ENCODE measurements at regions not wholly inside any gene's neighbourhood (a gene's known extent, or its start where the extent isn't known, plus 50 kb on each side); places are given as distances from the start of the nearest gene placed in this dataset.

- no peak overlapping the region for H3K4me3 ChIP-seq (ENCODE audit: low read depth, low read length)
- no peaks in the 10 kb centered on the region for H3K27me3 ChIP-seq (ENCODE audit: control insufficient read depth, insufficient read depth, low read length)
- peaks cover 0 to 4% (median 0%) of the 10 kb centered on the region in 7 donors for H3K9me3 Mint-ChIP-seq
- ATAC-seq (ENCODE audit: low read depth in 2 of 2), result no peak
- H3K4me3 Mint-ChIP-seq, result no peak overlapping the region
- H3K27ac ChIP-seq (ENCODE audit: insufficient read depth, low read length, poor library complexity, severe bottlenecking), result no peak overlapping the region
- H3K4me1 Mint-ChIP-seq, result no peaks in the 10 kb centered on the region
- no peaks in the 10 kb centered on the region for H3K27me3 Mint-ChIP-seq
- H3K36me3 Mint-ChIP-seq, result no peaks in the 10 kb centered on the region
- no peaks in the 10 kb centered on the region for H3K36me3 ChIP-seq (ENCODE audit: control insufficient read depth, insufficient read depth, low read length)
- H3K27ac Mint-ChIP-seq, result no peak overlapping the region
- no peaks in the 10 kb centered on the region for H3K4me1 ChIP-seq (ENCODE audit: control insufficient read depth, insufficient read depth, low read length, poor library complexity, severe bottlenecking)
- no peaks in the 10 kb centered on the region for H3K9me3 ChIP-seq (ENCODE audit: control insufficient read depth in 2 of 2, low read length in 2 of 2)
- DNase-seq, result no peak
Observed at GRCh38 chr3:86793786-86794185, 197.2 kb downstream of the VGLL3 start.

GRCh38 chr3:86792316-86792715 is 198.6 kb downstream of the VGLL3 start:
- H3K27me3 ChIP-seq (ENCODE audit: control insufficient read depth, insufficient read depth, low read length), result no peaks in the 10 kb centered on the region
- no peak for DNase-seq
- no peaks in the 10 kb centered on the region for H3K4me1 ChIP-seq (ENCODE audit: control insufficient read depth, insufficient read depth, low read length, poor library complexity, severe bottlenecking)
- Mint-ChIP-seq H3K9me3 (peaks cover 0 to 4% (median 0%) of the 10 kb centered on the region in 7 donors), H3K4me3 (no peak overlapping the region), H3K4me1 (no peaks in the 10 kb centered on the region), H3K27me3 (no peaks in the 10 kb centered on the region), H3K36me3 (no peaks in the 10 kb centered on the region), H3K27ac (no peak overlapping the region)
- ATAC-seq (ENCODE audit: low read depth in 2 of 2), result no peak
- H3K27ac ChIP-seq (ENCODE audit: insufficient read depth, low read length, poor library complexity, severe bottlenecking), result no peak overlapping the region
- no peak overlapping the region for H3K4me3 ChIP-seq (ENCODE audit: low read depth, low read length)
- H3K9me3 ChIP-seq (ENCODE audit: control insufficient read depth in 2 of 2, low read length in 2 of 2), result no peaks in the 10 kb centered on the region
- H3K36me3 ChIP-seq (ENCODE audit: control insufficient read depth, insufficient read depth, low read length), result no peaks in the 10 kb centered on the region

DNA sequence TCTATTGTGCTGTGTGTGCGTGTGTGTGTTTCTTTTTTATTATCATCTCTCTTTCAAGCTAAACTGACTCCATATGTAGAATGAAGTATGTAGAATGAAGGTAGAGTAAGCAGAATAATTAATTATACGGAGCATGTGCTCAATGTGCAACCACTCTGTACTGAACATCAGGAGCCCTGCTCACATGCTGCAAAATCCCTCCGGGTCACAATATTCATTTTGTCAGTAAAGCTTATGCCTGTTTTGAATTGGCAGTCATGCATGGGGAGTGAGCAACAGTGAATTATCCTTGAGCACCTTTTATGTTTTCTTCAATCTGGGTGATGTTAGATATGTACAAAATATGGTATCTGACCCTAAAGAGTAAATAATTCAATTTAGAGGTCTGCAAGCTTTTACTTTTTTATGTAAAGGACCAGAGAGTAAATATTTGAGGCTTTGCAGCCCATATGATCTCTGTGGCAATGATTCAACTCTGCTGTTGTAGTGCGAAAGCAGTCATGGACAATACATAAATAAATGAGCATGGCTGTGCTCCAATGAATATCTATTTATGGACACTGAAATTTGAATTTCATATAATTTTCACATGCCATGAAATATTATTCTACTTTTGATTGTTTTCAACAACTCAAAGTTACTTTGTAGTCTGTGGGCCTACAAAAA is 199.9 kb downstream of the VGLL3 start:
- Histone ChIP-seq H3K36me3 (ENCODE audit: control insufficient read depth, insufficient read depth, low read length) (no peaks in the 10 kb centered on the region), H3K9me3 (ENCODE audit: control insufficient read depth in 2 of 2, low read length in 2 of 2) (no peaks in the 10 kb centered on the region), H3K27me3 (ENCODE audit: control insufficient read depth, insufficient read depth, low read length) (no peaks in the 10 kb centered on the region), H3K27ac (ENCODE audit: insufficient read depth, low read length, poor library complexity, severe bottlenecking) (no peak overlapping the region), H3K4me1 (ENCODE audit: control insufficient read depth, insufficient read depth, low read length, poor library complexity, severe bottlenecking) (no peaks in the 10 kb centered on the region), H3K4me3 (ENCODE audit: low read depth, low read length) (no peak overlapping the region)
- DNase-seq (no peak), ATAC-seq (ENCODE audit: low read depth in 2 of 2) (no peak)
- Mint-ChIP-seq H3K36me3 (no peaks in the 10 kb centered on the region), H3K9me3 (peaks cover 0 to 2% (median 0%) of the 10 kb centered on the region in 7 donors), H3K4me3 (no peak overlapping the region), H3K27ac (no peak overlapping the region), H3K27me3 (no peaks in the 10 kb centered on the region), H3K4me1 (no peaks in the 10 kb centered on the region)

GRCh38 chr3:86788371-86788770 is 202.6 kb downstream of the VGLL3 start:
- no peak overlapping the region for H3K4me3 ChIP-seq (ENCODE audit: low read depth, low read length)
- ATAC-seq (ENCODE audit: low read depth in 2 of 2), result no peak
- no peaks in the 10 kb centered on the region for H3K27me3 ChIP-seq (ENCODE audit: control insufficient read depth, insufficient read depth, low read length)
- H3K4me3 Mint-ChIP-seq, result no peak overlapping the region
- no peaks in the 10 kb centered on the region for H3K27me3 Mint-ChIP-seq
- H3K4me1 ChIP-seq (ENCODE audit: control insufficient read depth, insufficient read depth, low read length, poor library complexity, severe bottlenecking), result no peaks in the 10 kb centered on the region
- no peak overlapping the region for H3K27ac Mint-ChIP-seq
- no peaks in the 10 kb centered on the region for H3K36me3 ChIP-seq (ENCODE audit: control insufficient read depth, insufficient read depth, low read length)
- peaks cover 0 to 2% (median 0%) of the 10 kb centered on the region in 7 donors for H3K9me3 Mint-ChIP-seq
- no peak for DNase-seq
- H3K4me1 Mint-ChIP-seq, result no peaks in the 10 kb centered on the region
- no peak overlapping the region for H3K27ac ChIP-seq (ENCODE audit: insufficient read depth, low read length, poor library complexity, severe bottlenecking)
- H3K36me3 Mint-ChIP-seq, result no peaks in the 10 kb centered on the region
- H3K9me3 ChIP-seq (ENCODE audit: control insufficient read depth in 2 of 2, low read length in 2 of 2), result no peaks in the 10 kb centered on the region

DNA sequence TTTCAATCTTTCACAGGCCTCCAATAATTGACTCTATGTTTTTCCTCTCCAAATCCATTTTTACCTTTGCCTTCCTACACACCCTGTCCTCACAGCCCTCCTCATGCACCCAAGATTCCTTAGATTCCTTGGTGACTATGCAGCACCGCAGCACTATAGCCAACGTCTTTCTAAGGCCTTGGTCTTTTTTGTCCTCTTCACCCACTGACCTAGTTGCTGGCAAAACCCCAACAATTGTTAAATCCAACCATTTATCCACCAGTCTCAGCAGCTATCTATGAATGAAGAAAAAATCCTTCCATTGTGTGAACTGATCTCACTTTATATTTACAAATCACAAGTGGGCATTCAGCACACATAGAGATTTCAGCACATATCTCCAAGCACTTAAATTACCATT is 203.9 kb downstream of the VGLL3 start:
- Mint-ChIP-seq H3K4me1 (no peaks in the 10 kb centered on the region), H3K9me3 (peaks cover 0 to 4% (median 0%) of the 10 kb centered on the region in 7 donors), H3K27me3 (no peaks in the 10 kb centered on the region), H3K4me3 (no peak overlapping the region), H3K27ac (no peak overlapping the region), H3K36me3 (no peaks in the 10 kb centered on the region)
- no peak for ATAC-seq (ENCODE audit: low read depth in 2 of 2)
- Histone ChIP-seq H3K27ac (ENCODE audit: insufficient read depth, low read length, poor library complexity, severe bottlenecking) (no peak overlapping the region), H3K4me3 (ENCODE audit: low read depth, low read length) (no peak overlapping the region), H3K4me1 (ENCODE audit: control insufficient read depth, insufficient read depth, low read length, poor library complexity, severe bottlenecking) (no peaks in the 10 kb centered on the region), H3K9me3 (ENCODE audit: control insufficient read depth in 2 of 2, low read length in 2 of 2) (no peaks in the 10 kb centered on the region), H3K27me3 (ENCODE audit: control insufficient read depth, insufficient read depth, low read length) (no peaks in the 10 kb centered on the region), H3K36me3 (ENCODE audit: control insufficient read depth, insufficient read depth, low read length) (no peaks in the 10 kb centered on the region)
- DNase-seq, result no peak

DNA sequence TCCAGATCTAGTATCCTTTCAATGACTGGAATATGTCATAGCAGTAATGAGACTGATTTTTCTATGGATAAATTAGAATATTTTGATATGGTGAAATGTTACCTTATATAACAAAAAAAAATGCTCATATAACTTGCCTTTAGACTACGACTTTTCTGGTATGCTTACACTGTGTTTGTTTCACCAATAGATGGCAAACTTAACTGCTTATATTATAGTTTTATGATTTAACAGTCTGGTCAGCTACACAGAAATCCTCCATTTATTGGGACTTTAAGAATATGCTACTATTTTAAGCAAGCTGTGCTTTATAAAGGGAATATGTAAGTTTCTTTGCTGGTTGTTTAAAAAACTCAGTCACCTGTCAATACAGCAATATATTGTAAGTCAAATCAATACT is 205.6 kb downstream of the VGLL3 start:
- H3K9me3 ChIP-seq (ENCODE audit: control insufficient read depth in 2 of 2, low read length in 2 of 2), result no peaks in the 10 kb centered on the region
- Mint-ChIP-seq H3K27me3 (no peaks in the 10 kb centered on the region), H3K4me1 (no peaks in the 10 kb centered on the region), H3K27ac (no peak overlapping the region), H3K9me3 (peaks cover 0 to 4% (median 0%) of the 10 kb centered on the region in 7 donors), H3K4me3 (no peak overlapping the region), H3K36me3 (no peaks in the 10 kb centered on the region)
- no peaks in the 10 kb centered on the region for H3K4me1 ChIP-seq (ENCODE audit: control insufficient read depth, insufficient read depth, low read length, poor library complexity, severe bottlenecking)
- H3K27ac ChIP-seq (ENCODE audit: insufficient read depth, low read length, poor library complexity, severe bottlenecking), result no peak overlapping the region
- H3K36me3 ChIP-seq (ENCODE audit: control insufficient read depth, insufficient read depth, low read length), result no peaks in the 10 kb centered on the region
- ATAC-seq (ENCODE audit: low read depth in 2 of 2) (no peak), DNase-seq (no peak)
- no peak overlapping the region for H3K4me3 ChIP-seq (ENCODE audit: low read depth, low read length)
- H3K27me3 ChIP-seq (ENCODE audit: control insufficient read depth, insufficient read depth, low read length), result no peaks in the 10 kb centered on the region

DNA sequence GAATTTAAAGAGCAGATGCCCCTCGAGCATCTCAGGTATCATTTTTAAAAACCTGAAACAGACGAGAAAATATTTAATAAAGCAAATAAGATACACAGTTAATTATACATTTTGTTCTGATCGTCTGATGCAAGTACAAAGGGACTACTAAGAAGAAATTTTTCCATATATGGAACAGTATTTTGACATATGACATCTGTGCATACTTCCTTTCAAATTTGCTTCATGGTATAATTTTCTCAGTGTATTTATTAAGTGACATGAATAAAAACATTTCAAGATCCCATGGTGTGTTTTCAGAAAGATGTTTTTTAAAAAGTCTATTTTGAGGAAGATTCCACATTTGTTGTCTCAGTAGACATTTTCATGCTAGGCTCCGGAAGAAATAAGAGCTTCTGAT is 208.1 kb downstream of the VGLL3 start:
- Mint-ChIP-seq H3K27me3 (no peaks in the 10 kb centered on the region), H3K27ac (no peak overlapping the region), H3K9me3 (peaks cover 0 to 3% (median 3%) of the 10 kb centered on the region in 7 donors), H3K4me1 (no peaks in the 10 kb centered on the region), H3K4me3 (no peak overlapping the region), H3K36me3 (no peaks in the 10 kb centered on the region)
- Histone ChIP-seq H3K4me3 (ENCODE audit: low read depth, low read length) (no peak overlapping the region), H3K27me3 (ENCODE audit: control insufficient read depth, insufficient read depth, low read length) (no peaks in the 10 kb centered on the region), H3K9me3 (ENCODE audit: control insufficient read depth in 2 of 2, low read length in 2 of 2) (no peaks in the 10 kb centered on the region), H3K27ac (ENCODE audit: insufficient read depth, low read length, poor library complexity, severe bottlenecking) (no peak overlapping the region), H3K36me3 (ENCODE audit: control insufficient read depth, insufficient read depth, low read length) (no peaks in the 10 kb centered on the region), H3K4me1 (ENCODE audit: control insufficient read depth, insufficient read depth, low read length, poor library complexity, severe bottlenecking) (no peaks in the 10 kb centered on the region)
- no peak for DNase-seq
- ATAC-seq (ENCODE audit: low read depth in 2 of 2), result no peak

- no peaks in the 10 kb centered on the region for H3K36me3 ChIP-seq (ENCODE audit: control insufficient read depth, insufficient read depth, low read length)
- no peaks in the 10 kb centered on the region for H3K9me3 ChIP-seq (ENCODE audit: control insufficient read depth in 2 of 2, low read length in 2 of 2)
- H3K27me3 ChIP-seq (ENCODE audit: control insufficient read depth, insufficient read depth, low read length), result no peaks in the 10 kb centered on the region
- no peaks in the 10 kb centered on the region for H3K4me1 Mint-ChIP-seq
- no peak overlapping the region for H3K4me3 ChIP-seq (ENCODE audit: low read depth, low read length)
- no peak overlapping the region for H3K27ac ChIP-seq (ENCODE audit: insufficient read depth, low read length, poor library complexity, severe bottlenecking)
- no peaks in the 10 kb centered on the region for H3K4me1 ChIP-seq (ENCODE audit: control insufficient read depth, insufficient read depth, low read length, poor library complexity, severe bottlenecking)
- no peak overlapping the region for H3K4me3 Mint-ChIP-seq
- H3K27me3 Mint-ChIP-seq, result no peaks in the 10 kb centered on the region
- H3K27ac Mint-ChIP-seq, result no peak overlapping the region
- DNase-seq (no peak), ATAC-seq (ENCODE audit: low read depth in 2 of 2) (no peak)
- no peaks in the 10 kb centered on the region for H3K36me3 Mint-ChIP-seq
- H3K9me3 Mint-ChIP-seq, result peaks cover 0 to 5% (median 3%) of the 10 kb centered on the region in 7 donors
Observed at GRCh38 chr3:86782286-86782685, 208.7 kb downstream of the VGLL3 start.

All from CD4-positive, CD25-positive, alpha-beta regulatory T cell (primary cell).